GM21717 (cell line): ENCODE measurements at regions not wholly inside any gene's neighbourhood (a gene's known extent, or its start where the extent isn't known, plus 50 kb on each side); places are given as distances from the start of the nearest gene placed in this dataset.

Source experiments
- ATAC-seq: cut with Tn5 transposase; IDR thresholded peaks from one replicate; pipeline ENCODE4 v1.9.1; 2021; ENCODE audit warnings: mild to moderate bottlenecking, moderate library complexity; ENCODE audit not compliant: unreplicated experiment

DNA sequence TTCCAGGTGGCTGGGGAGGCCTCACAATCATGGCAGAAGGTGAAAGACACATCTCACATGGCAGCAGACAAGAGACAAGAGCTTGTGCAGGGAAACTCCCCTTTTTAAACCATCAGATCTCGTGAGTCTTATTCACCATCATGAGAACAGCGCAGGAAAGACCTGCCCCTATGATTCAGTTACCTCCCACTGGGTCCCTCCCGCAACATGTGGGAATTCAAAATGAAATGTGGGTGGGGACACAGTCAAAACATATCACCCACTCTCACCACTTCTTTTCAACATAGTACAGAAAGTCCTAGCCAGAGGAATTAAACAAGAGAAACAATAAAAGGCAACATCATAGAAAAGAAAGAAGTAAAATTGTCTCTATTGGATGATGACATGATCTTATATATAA is 223.4 kb upstream of the SLC24A2 start:
- ATAC-seq = no peak

DNA sequence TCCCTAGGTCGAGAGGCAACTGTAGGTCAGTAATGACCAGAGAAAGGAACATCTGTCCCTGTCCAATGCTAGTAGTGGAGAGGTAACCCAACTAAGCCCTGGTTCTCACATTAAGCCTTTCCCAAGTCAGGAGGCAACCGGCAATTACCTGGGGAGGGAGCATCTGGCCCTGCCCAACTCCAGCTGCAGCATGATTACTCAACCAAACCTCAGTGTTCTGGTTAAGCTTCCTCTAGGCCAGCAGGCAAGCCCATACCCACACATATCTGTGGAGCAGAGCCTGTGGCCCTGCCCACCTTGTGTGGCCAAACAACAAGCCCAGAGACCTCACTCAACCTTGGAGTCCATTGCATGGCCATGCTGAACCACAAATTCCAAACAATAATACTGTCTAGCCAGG is 220.8 kb upstream of the SLC24A2 start:
- no peak for ATAC-seq

DNA sequence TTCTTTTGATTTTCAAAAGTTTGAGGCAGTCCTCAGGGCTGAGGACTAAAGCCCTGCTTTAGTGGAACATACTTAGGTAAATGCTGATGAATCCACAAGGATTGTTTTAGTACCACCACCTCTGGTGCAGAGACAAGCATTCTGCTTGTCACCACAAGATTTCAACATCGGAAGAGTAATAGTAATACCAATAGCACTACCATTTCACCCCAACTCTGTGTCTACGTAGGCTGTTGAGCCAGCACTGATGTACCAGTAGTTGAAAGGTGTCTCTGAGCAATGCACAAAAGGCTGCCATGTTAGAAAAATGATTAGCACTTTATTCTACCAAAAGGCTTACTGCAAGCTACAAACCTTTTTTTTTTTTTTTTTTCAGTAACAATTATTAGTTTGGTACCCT is 213.2 kb upstream of the SLC24A2 start:
- ATAC-seq = no peak

DNA sequence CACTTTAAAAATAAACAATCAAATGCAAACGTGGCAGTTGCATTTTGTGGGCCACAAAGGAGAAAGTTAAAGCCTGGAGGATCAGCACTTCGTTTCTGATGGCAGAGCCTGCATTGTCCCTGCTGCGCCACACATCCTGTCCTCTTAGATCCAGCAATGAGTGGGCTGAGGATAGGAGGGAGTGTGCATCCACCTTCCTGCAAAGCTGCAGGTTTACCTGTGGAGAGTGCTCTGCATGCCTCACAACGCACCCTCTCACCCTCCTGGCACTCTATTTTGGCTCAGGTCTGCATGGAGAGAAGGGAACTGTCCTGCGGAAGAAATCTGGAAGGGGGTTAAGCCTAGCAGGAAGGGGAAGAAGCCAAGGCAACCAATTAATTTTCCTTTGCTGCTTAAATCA is 212.2 kb upstream of the SLC24A2 start:
- ATAC-seq = no peak

DNA sequence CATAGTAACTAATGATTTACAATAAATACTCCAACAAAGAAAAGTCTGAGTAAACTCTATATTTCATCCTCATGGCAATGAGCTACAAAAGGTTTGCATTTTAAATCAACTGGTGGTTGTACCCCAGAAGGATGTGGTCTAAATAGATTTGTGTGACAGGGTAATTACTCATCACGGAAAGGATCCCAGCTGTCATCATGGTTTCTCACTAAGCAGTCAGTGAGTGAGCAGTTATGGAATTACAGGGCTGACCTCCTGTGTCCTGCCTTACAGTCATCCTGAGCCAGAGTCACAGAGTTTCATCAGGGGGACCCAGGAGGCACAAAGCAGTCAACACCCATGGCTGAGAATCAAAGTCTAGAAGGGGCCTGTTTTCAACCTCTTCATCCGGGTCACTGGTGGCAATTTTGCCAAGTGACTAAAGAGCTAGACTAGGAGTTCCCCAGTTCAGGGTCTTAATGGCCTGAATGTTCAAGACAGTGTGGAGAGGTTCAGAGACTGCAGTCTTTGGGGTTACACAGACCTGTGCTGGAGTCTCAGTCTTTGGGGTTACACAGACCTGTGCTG is 210.7 kb upstream of the SLC24A2 start:
- ATAC-seq = peak; percentile 81

DNA sequence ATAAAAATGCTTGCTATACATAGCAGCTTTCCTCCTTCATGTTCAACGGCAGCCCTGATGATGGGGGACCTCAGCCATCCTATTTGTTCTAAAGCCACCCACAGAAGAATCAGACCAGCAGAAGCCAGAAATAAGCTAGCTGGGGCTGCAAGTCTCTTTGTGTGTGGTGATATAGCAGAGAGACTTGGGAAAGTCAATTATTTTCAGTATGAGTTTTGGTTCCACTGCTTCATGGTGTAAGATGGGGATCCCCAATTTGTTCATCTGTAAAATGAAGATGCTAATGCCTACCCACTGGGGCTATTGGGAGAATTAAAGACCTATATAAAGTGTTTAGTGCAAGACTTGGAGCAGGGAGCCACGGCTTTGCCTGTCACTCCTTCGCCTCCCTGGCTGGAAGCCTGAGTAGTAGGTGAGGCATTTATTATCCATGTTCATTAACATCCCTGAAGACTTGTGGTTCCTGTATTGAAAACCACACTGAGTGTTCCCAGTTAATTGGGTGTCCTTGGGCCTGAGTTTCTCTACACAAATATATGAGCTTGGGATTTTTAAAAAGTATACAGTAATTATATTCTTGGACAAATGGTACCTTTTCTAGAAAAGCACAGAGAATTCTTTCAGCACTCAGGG is 210.1 kb upstream of the SLC24A2 start:
- peak; percentile 41 for ATAC-seq

DNA sequence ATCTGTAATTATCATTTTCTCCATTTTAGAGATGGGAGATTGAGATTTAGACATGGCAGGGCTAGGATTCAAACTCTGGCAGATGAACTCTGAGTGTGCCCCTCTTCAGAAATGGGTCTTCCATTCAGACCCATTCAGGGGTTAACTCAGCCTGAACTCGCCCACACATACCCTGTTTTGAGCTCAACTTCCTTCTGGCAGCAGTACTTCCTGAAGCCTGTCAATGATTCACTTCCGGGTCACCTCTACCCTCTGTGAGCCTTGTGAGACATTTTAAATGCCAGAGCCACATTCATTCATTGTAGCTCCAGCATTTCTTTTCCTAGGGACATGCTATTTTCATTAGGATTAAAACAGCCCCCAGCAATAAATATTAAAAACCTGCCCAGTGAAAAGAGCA is 209.3 kb upstream of the SLC24A2 start:
- ATAC-seq = no peak

DNA sequence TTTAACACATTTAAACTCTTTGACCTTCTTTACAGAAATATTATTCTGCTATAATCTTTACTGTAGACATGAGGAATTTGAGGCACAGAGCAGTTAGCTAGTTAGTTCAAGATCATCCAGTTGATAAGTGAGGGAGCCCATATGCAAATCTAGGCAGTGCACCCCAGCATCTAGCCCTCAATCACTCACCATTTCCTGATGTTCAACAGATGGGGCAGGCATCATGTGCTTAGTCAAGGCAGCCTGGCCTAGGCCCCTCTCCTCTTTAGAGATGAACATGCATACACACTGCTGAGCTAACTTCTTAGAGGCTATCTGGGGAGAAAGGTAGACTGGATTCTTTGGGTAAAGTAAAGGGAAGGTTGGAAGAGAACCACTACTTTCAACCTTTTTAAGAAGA is 206.8 kb upstream of the SLC24A2 start:
- no peak for ATAC-seq

DNA sequence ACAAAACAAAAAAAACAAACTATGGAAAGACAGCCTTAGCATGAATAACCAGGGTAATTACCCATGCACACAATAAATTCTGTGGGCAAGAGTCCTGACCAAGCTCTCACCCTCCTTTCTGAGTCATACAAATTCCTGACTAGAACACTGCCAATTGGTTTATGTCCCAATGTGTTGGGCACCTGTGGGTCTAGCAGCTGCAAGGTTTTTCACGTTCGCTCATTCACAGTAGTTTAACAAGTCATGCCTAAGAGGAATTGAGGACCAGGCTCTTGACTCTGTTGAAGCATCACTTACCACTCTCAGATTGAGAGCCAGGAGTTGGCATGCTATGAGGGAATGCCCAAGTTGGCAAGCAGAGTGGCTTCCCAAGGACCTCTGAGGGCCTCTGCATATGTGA is 205.5 kb upstream of the SLC24A2 start:
- no peak for ATAC-seq

DNA sequence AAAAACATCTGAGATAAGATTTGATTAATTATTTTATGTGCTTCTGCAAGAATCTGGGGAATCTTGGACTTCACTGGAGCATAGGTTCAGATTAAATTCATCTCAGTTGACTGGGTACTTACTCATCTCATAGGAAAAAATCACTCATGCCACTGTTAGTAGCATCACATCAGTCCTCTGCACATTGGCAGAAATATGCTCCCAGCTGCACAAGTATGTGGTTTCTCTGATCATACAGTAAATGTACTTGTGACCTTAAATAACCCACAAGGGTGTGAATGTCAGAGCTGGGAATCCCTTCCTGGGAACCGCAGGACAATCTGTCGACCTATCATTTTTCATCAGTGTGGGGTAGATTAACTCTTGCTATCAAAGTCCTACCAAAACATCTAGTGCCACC is 203.7 kb upstream of the SLC24A2 start:
- no peak for ATAC-seq

DNA sequence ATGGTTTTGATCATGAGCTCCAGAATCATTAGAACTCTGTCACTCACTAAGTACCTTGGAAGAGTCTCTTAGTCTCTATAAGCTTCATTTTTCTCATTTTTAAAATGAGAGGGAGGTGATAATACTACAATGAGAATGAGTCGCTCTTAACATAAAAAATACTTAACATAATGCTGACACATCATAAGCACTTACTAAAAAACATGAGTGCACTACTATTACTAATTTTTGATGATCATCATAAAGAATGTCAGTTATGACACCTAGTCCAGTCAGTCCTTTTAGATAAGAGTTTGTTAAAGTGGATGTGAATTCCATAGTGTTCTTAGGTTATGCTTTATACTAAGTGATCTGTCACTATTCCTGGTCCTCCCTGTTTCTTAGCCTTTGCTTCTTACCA is 200.4 kb upstream of the SLC24A2 start:
- no peak for ATAC-seq

DNA sequence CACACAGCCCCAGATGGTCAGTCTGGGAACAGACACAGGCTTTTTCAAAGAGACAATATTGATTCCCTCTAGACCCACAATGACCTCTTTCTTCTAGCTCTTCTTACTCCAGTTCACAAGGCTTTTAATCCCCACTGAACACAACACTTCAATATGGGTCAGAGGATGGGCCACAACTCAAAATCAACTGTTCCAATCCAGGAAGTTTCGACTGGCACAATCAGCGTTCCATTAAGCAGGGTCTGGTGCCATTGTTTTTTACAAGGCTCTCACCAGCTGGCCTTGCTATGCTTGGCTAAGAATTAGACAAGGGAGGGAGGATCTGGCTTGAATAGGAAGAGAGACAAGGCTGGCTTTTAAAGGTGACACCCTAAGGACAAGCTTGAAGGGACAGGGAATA is 199.4 kb upstream of the SLC24A2 start:
- no peak for ATAC-seq

DNA sequence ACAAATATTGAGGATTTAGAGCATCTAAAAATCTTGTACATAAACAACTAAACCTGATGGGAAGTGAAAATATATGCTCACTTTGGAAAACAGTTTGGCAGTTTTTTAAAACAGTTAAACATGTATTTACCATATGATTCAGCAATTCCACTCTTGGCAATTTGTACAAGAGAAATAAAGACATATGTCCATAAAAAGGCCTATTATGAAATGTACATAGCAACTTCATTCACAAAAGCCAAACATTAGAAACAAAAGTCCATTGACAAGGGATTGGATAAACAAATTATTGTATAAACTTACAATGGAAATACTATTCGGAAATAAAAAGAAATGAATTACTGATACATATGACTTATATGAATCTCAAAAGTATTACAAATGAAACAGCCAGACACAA is 196.2 kb upstream of the SLC24A2 start:
- no peak for ATAC-seq

DNA sequence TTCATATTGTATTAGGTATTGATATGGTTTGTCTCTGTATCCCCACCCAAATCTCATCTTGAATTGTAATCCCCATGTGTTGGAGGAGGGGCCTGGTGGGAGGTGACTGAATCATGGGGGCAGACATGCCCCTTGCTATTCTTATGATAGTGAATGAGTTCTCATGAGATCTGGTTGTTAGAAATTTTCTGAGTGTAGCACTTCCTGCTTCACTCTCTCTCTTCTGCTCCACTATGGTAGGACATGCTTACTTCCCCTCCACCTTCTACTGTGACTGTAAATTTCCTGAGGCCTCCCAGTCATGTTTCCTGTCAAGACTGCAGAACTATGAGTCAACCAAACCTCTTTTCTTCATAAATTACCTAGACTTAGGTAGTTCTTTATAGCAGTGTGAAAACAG is 187.4 kb upstream of the SLC24A2 start:
- ATAC-seq = no peak

DNA sequence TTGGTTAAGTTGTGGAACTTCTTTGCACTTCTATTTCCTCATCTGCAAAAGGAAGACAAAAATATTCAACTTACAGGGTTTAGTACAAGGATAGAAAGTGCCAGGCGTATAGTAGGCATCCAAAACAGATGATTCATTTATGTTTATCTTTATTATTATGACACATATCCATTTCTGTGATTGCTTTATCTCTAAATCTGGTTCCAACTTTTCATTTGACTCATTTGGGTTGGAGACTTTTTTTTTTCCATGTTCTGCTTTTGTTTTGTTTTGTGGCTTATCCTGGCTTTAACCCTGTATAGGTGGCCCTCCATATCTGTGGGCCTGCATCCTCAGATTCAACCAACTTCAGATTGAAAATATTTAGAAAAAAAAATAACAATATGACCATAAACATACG is 186.7 kb upstream of the SLC24A2 start:
- ATAC-seq = no peak

DNA sequence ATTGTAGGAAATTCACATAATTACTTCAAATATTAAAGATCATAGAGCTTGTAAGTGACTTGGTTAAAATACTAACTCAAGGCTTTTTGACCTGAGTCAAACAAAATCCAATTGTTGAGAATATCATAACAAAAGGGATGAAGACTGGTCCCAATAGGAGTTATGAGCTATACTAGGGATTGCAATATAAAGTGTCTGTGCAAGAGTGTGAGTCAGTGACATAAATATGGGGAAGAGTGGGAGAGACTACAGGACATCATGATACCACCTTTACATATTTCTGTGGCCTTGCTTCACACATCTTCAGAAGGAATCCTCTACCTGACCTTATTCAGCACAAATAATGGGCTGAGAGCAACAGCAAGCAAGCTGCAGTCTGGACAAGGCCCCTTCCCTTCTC is 180.9 kb upstream of the SLC24A2 start:
- no peak for ATAC-seq

DNA sequence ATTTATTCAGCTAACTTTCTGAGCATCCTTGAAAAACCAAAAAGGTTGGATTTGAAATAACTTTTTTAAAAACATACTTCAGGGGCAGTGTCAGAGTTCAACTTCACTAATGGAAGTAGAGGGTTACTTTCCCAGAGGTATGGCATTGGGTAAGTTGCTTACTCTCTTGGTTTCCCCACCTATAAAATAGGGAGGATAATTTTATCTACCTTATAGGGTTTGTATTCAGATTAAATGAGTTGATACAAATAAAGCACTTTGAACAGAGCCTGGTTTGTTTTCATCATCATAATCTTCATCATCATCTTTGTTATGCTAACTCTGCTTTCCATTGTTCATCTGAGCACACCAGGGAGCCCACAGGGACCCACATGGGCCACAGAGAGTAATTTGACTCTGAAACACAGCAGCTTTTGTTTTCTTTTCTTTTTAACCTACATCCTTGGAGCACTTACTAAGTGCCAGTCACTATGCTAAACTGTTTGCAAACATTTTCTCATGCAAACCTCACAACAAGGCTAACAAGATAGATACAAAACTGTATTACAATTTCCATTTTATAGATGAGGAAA is 179.1 kb upstream of the SLC24A2 start:
- no peak for ATAC-seq

DNA sequence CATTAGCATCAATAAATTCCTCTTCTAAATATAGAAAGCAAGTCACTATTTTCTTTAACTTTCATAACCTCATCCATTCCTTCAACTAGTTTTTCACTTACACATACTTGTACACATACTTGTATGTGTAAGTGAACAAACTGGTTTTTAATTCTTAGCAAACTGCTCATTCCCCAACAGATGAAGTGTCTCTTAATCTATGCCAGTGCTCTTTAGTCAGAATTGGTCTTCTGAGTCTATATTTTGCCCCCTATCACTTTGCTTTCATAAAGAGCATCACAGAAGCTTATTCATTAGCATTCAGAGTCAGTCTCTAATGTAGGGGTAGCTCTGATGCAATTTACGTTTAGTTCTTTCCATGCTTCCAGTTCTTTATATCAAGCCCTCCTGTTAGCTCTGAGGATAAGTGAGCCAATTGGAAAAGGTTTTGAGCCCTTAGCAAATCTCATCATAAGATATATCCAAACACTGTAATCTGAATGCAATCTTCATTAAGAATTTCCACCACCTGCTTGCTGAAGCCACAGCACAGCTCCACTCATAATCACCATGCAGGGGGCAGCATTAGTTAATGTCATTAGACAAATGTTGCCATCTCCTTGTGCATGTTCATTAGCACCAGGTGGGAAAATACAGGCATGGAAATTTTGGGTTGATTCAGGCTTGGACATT is 178.5 kb upstream of the SLC24A2 start:
- ATAC-seq = no peak

DNA sequence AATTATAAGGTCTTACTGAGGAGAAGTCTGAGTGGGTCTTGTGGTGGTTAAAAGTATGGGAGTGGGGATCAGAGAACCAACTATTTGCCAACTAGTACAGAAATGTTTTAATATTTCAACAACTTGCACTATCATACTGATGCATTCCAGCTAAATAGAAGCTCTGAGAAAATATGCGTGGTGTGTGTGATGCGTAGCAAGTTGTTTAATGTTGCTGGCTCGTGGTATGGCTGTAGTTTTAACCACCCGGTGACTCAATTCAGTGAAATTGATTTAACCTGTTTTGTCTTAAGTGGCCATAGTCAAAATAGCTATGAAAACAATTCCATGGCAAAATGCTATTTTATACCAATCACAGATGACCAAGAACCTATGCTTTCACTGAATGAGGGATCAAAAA is 176.5 kb upstream of the SLC24A2 start:
- ATAC-seq = no peak

DNA sequence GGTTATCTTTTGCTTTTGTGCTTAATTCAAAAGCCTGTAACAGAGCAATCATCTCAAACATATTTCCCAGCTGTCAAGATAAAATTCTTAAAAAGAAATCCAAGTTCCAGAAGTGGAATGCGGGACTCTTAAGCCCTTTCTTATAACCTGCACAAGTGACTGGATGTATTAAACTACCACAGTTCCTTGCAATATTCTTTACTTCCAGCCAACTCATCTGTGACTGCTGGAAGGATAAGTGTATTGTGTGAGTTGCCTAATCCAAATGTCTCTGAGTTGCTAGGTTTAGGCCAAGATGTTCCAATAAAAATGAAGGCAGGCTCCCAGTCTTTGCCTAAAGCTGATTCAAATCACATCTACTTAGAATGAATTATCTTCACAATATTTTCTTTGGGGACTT is 159.2 kb upstream of the SLC24A2 start:
- no peak for ATAC-seq

DNA sequence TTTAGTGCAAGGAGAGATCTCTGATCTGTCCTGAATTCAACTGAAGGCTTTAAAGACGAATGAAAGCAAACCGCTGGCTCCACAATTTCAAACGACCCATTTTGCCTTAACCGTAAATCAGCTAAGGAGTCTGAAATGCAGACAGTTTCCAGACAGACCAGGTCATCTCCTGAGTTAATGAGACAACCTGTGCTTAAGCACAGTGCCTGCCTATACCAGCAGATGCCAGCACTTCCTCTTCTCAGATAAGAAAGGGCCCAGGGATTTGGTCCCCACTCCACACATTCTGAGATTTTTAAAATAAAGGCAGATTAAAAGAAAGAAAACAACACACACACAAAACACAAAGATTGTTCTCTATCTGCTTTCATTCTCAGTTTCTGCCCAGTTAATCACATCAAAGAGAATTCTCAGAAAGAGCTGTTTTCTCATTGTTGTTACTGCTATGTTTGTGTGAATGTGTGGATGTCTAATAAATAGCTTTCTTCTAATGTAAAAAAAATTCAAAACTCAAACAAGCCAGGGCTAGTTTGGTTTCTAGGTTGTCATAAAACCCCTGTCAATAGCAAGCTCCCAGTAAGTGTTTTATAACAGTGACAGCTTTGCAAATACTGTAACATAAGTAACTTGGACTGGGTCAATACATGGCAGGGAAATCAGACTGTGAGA is 157.7 kb upstream of the SLC24A2 start:
- ATAC-seq = no peak

DNA sequence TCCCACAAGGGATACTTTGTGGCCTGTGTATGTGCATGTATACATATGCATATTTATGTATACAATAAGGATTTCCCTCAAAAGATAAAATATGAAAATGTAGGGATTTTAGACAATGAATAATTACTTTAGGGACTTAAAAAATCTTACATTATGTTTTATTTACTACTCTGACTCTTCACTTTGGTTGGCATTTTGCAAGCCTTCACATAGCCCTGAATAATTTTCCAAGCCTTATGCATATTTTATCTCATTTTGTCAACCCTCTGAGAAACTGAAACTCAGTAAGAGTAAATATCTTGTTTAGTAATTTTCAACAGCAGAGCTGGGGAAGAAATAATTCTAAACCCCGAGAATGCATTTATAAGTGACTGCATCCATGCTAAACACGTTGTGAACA is 153.0 kb upstream of the SLC24A2 start:
- no peak for ATAC-seq
